ENCODE measurements at regions not wholly inside any gene's neighbourhood (a gene's known extent, or its start where the extent isn't known, plus 50 kb on each side); places are given as distances from the start of the nearest gene placed in this dataset.
A peak's percentile ranks its signal among the peaks of the same experiment; 100 is the strongest.

DNA sequence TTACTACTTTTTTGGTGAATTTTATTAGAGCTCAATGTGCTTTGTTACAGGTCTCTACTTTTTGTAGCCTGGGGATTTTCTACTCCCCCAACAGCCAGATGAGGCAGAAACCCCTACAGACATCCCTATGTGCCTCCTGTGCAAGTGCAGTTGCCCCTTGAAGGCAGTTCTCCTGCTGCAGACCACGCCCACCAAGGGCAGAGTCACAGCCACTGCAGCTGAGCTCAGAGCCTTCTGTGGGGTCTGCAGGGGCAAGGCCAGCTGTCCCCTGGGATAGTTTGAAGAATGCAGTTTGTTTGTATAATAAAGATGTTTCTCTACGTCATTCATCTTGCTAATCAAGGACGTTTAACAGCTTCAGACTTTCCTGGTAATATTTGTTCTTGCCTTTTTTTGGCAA, 76.8 kb downstream of the NPAP1 start:
- no peak overlapping the region for H3K4me3 Mint-ChIP-seq
- DNase-seq: peak; percentile 26
- no peaks in the 10 kb centered on the region for H3K4me1 Mint-ChIP-seq
- TF ChIP-seq, protein P1, sequence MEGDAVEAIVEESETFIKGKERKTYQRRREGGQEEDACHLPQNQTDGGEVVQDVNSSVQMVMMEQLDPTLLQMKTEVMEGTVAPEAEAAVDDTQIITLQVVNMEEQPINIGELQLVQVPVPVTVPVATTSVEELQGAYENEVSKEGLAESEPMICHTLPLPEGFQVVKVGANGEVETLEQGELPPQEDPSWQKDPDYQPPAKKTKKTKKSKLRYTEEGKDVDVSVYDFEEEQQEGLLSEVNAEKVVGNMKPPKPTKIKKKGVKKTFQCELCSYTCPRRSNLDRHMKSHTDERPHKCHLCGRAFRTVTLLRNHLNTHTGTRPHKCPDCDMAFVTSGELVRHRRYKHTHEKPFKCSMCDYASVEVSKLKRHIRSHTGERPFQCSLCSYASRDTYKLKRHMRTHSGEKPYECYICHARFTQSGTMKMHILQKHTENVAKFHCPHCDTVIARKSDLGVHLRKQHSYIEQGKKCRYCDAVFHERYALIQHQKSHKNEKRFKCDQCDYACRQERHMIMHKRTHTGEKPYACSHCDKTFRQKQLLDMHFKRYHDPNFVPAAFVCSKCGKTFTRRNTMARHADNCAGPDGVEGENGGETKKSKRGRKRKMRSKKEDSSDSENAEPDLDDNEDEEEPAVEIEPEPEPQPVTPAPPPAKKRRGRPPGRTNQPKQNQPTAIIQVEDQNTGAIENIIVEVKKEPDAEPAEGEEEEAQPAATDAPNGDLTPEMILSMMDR (IDR thresholded peaks at IDR 0.05): no peak
- H3K36me3 Mint-ChIP-seq (ENCODE audit: low read depth): no peaks in the 10 kb centered on the region
- H3K27me3 Mint-ChIP-seq (ENCODE audit: low read depth, poor library complexity): no peaks in the 10 kb centered on the region
- peaks cover 45% of the 10 kb centered on the region for H3K9me3 Mint-ChIP-seq
- no peak overlapping the region for H3K27ac Mint-ChIP-seq

GRCh38 chr15:24756101-24756500, 80.5 kb downstream of the NPAP1 start:
- Mint-ChIP-seq H3K9me3 (peaks cover 43% of the 10 kb centered on the region), H3K4me1 (no peaks in the 10 kb centered on the region), H3K27ac (no peak overlapping the region), H3K27me3 (ENCODE audit: low read depth, poor library complexity) (peaks cover 3% of the 10 kb centered on the region), H3K36me3 (ENCODE audit: low read depth) (no peaks in the 10 kb centered on the region), H3K4me3 (no peak overlapping the region)
- DNase-seq: no peak
- TF ChIP-seq, protein P1 (IDR thresholded peaks at IDR 0.05): no peak

- no peak overlapping the region for H3K27ac Mint-ChIP-seq
- TF ChIP-seq, protein P1 (IDR thresholded peaks at IDR 0.05): no peak
- peaks cover 6% of the 10 kb centered on the region for H3K27me3 Mint-ChIP-seq (ENCODE audit: low read depth, poor library complexity)
These were observed 84.5 kb downstream of the NPAP1 start for GRCh38 chr15:24760066-24760465.

GRCh38 chr15:24761704-24762302, 86.2 kb downstream of the NPAP1 start:
- H3K27me3 Mint-ChIP-seq (ENCODE audit: low read depth, poor library complexity): peaks cover 6% of the 10 kb centered on the region
- no peak overlapping the region for H3K27ac Mint-ChIP-seq
- H3K4me1 Mint-ChIP-seq: no peaks in the 10 kb centered on the region
- no peaks in the 10 kb centered on the region for H3K36me3 Mint-ChIP-seq (ENCODE audit: low read depth)
- TF ChIP-seq, protein P1 (IDR thresholded peaks at IDR 0.05): peak; percentile 28
- H3K9me3 Mint-ChIP-seq: peaks cover 47% of the 10 kb centered on the region
- no peak for DNase-seq
- no peak overlapping the region for H3K4me3 Mint-ChIP-seq

More at GRCh38 chr15:24760066-24760465, 84.5 kb downstream of the NPAP1 start:
- H3K9me3 Mint-ChIP-seq: peaks cover 52% of the 10 kb centered on the region
- H3K4me1 Mint-ChIP-seq: no peaks in the 10 kb centered on the region
- no peak for DNase-seq
- no peaks in the 10 kb centered on the region for H3K36me3 Mint-ChIP-seq (ENCODE audit: low read depth)
- H3K4me3 Mint-ChIP-seq: no peak overlapping the region

- no peaks in the 10 kb centered on the region for H3K4me1 Mint-ChIP-seq
- no peaks in the 10 kb centered on the region for H3K36me3 Mint-ChIP-seq (ENCODE audit: low read depth)
- H3K4me3 Mint-ChIP-seq: no peak overlapping the region
- TF ChIP-seq, protein P1 (IDR thresholded peaks at IDR 0.05): no peak
- H3K27ac Mint-ChIP-seq: no peak overlapping the region
- no peak for DNase-seq
- H3K27me3 Mint-ChIP-seq (ENCODE audit: low read depth, poor library complexity): peaks cover 6% of the 10 kb centered on the region
- peaks cover 40% of the 10 kb centered on the region for H3K9me3 Mint-ChIP-seq
These were observed 88.3 kb downstream of the NPAP1 start for GRCh38 chr15:24763891-24764290.

Data from nephron progenitor cell (in vitro differentiated cells).